Stomach (tissue), 8 donors: ENCODE measurements at regions not wholly inside any gene's neighbourhood (a gene's known extent, or its start where the extent isn't known, plus 50 kb on each side); places are given as distances from the start of the nearest gene placed in this dataset.

Experiments used
- DNase-seq, 2 donors: peaks; one replicate each; pipeline versions ENCODE4 v3.0.0 to v3.0.0-alpha.2; 2013 to 2019
- H3K27ac ChIP-seq, 5 donors: fragments of 200-600 bp in 4 of 5; sonication (generic) in 4 of 5; one replicate each; pipeline ENCODE4 v1.5.1; 2013 to 2019; ENCODE audit warnings: mild to moderate bottlenecking in 1 of 5, moderate library complexity in 1 of 5
- H3K27me3 ChIP-seq, 3 donors: fragments of 200-600 bp; sonication (generic); one replicate each; pipeline ENCODE4 v1.5.1; 2017 to 2019; ENCODE audit warnings: mixed run types in 1 of 3
- H3K36me3 ChIP-seq, 4 donors: fragments of 200-600 bp; sonication (generic); 1 replicate in 3 of 4; 2 replicates in 1 of 4; pipeline ENCODE4 v1.5.1; 2016 to 2019
- H3K4me1 ChIP-seq, 4 donors: fragments of 200-600 bp; sonication (generic); one replicate each; pipeline ENCODE4 v1.5.1; 2016 to 2019
- H3K4me3 ChIP-seq, 4 donors: fragments of 200-600 bp; sonication (generic) in 3 of 4; one replicate each; pipeline ENCODE4 v1.5.1; 2016 to 2019; ENCODE audit warnings: mild to moderate bottlenecking in 1 of 4
- H3K9me3 ChIP-seq, 4 donors: fragments of 200-600 bp; sonication (generic); one replicate each; pipeline ENCODE4 v1.5.1; 2016 to 2019
- CTCF ChIP-seq, 7 experiments: fragments of 450-650 bp in 4 of 7; fragments of 200-600 bp in 3 of 7; sonication (generic) in 3 of 7; IDR thresholded peaks; one replicate each; pipeline ENCODE4 v1.5.1; 2016 to 2019; ENCODE audit warnings: antibody characterized with exemption in 7 of 7, control low read depth in 2 of 7, mild to moderate bottlenecking in 1 of 7
- EP300 ChIP-seq: sonication (generic); formaldehyde crosslinking; IDR thresholded peaks from one replicate; pipeline ENCODE4 v1.6.1; 2017; ENCODE audit warnings: antibody characterized with exemption
- POLR2A ChIP-seq, 4 donors: fragments of 450-650 bp; IDR thresholded peaks; one replicate each; pipeline ENCODE4 v1.6.1; 2016; ENCODE audit warnings: antibody characterized with exemption in 4 of 4, control low read depth in 2 of 4, mild to moderate bottlenecking in 1 of 4, moderate library complexity in 1 of 4
- POLR2AphosphoS5 ChIP-seq, 3 donors: sonication (generic); formaldehyde crosslinking; IDR thresholded peaks; one replicate each; pipeline ENCODE4 v1.6.1; 2016; ENCODE audit warnings: antibody characterized with exemption in 3 of 3
- WGBS, 5 donors: extraction: QIAGEN DNeasy Blood & Tissue Kit in 3 of 5; methylation state at CpG; one replicate each; pipeline versions ENCODE4 v1.1.5 to v1.1.7; 2013 to 2018; 5-methylcytosine and 5-hydroxymethylcytosine counted together
- intact Hi-C: fragments of 100-400 bp; cut with DNase I; formaldehyde crosslinking; loops from one replicate; pipeline ENCODE4 v1.15.1; 2023; ENCODE audit warnings: low total_unique reads
- donor health status: healthy with polysubstance abuse.
- donor health status: Bipolar disorder and iron deficiency.
- donor health status: healthy.

DNA sequence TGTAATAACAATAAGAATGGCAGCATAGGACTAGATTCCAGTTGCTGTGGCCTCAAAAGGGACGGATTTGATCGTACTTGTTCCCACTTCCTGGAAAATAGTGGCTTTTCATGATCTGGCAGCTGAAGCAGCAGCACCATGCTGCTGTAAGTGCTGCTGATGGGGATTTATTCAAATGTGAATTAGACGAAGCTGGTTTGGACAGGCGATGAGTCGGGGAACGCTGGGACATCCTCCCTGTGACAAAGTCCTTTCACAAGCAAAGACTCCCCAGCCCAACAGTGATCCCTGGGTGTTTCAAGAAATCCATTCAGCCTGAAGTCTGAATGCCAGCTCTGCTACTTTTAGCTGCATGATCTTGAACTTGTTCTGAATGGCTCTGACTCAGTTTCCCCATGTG lies 88.6 kb upstream of the XYLT1 start:
- DNase-seq = no peak
- no peaks in the 10 kb centered on the region for H3K9me3 ChIP-seq
- no peaks in the 10 kb centered on the region for H3K36me3 ChIP-seq
- intact Hi-C loops = no loop called here
- no peak overlapping the region for H3K27ac ChIP-seq
- no peak overlapping the region for H3K4me3 ChIP-seq
- TF ChIP-seq POLR2A (IDR thresholded peaks at IDR 0.05) (no peak), POLR2AphosphoS5 (IDR thresholded peaks at IDR 0.05) (no peak), CTCF (IDR thresholded peaks at IDR 0.05) (no peak)
- H3K27me3 ChIP-seq = peaks cover 0 to 34% (median 7%) of the 10 kb centered on the region in 3 donors
- H3K4me1 ChIP-seq = no peaks in the 10 kb centered on the region
- 70 to 81% (median 74%) methylated on average over 6 of the region's 6 CpGs for WGBS, 5 donors

DNA sequence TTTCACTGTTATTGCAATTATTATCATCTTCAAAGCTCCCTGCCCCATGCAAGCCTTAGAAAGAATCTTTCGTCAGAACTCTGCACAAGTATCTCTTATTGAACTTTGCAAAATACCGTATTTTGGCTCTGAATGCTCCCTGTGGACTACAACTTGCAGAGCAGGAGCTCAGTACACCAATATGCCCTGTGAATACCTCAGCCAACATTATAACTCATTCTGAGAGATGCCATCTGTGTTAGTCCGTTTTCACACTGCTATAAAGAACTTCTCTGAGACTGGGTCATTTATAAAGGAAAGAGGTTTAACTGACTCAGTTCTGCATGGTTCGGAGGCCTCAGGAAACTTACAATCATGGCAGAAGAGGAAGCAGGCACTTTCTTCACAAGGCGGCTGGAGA lies 87.2 kb upstream of the XYLT1 start:
- WGBS, 5 donors = 56 to 75% (median 68%) methylated on average over 5 of the region's 5 CpGs
- Histone ChIP-seq H3K4me1 (no peaks in the 10 kb centered on the region), H3K9me3 (no peaks in the 10 kb centered on the region), H3K27ac (no peak overlapping the region), H3K36me3 (no peaks in the 10 kb centered on the region), H3K27me3 (peaks cover 0 to 39% (median 7%) of the 10 kb centered on the region in 3 donors), H3K4me3 (no peak overlapping the region)
- intact Hi-C loops = no loop called here
- no peak for TF ChIP-seq CTCF (IDR thresholded peaks at IDR 0.05)
- no peak for TF ChIP-seq POLR2AphosphoS5 (IDR thresholded peaks at IDR 0.05)
- no peak for TF ChIP-seq EP300
- no peak for TF ChIP-seq POLR2A (IDR thresholded peaks at IDR 0.05)
- no peak for DNase-seq

DNA sequence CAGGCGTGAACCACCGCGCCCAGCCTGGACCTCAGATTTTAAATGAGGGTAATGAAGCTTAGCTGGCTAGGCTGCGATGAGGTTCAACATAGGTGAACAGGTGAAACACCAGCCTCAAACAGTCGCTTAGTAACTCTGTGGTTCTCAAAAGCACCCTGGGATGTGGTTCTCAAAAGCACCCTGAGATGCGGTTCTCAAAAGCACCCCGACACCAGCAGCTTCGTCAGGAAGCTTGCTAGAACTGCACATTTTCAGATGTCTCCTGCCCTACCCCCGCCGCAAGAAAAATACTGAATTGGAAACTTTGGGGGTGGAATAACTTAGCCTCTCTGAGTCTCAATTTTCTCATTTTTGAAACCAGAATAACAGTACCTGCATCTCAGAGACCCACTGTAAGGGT lies 86.7 kb upstream of the XYLT1 start:
- Histone ChIP-seq H3K4me1 (no peaks in the 10 kb centered on the region), H3K9me3 (no peaks in the 10 kb centered on the region), H3K36me3 (no peaks in the 10 kb centered on the region), H3K27me3 (peaks cover 0 to 35% (median 7%) of the 10 kb centered on the region in 3 donors), H3K4me3 (no peak overlapping the region), H3K27ac (no peak overlapping the region)
- no peak for DNase-seq
- TF ChIP-seq POLR2A (IDR thresholded peaks at IDR 0.05) = no peak
- no peak for TF ChIP-seq EP300
- no peak for TF ChIP-seq CTCF (IDR thresholded peaks at IDR 0.05)
- TF ChIP-seq POLR2AphosphoS5 (IDR thresholded peaks at IDR 0.05) = no peak
- intact Hi-C loops = no loop called here
- WGBS, 5 donors = 85 to 93% (median 89%) methylated on average over 10 of the region's 10 CpGs

DNA sequence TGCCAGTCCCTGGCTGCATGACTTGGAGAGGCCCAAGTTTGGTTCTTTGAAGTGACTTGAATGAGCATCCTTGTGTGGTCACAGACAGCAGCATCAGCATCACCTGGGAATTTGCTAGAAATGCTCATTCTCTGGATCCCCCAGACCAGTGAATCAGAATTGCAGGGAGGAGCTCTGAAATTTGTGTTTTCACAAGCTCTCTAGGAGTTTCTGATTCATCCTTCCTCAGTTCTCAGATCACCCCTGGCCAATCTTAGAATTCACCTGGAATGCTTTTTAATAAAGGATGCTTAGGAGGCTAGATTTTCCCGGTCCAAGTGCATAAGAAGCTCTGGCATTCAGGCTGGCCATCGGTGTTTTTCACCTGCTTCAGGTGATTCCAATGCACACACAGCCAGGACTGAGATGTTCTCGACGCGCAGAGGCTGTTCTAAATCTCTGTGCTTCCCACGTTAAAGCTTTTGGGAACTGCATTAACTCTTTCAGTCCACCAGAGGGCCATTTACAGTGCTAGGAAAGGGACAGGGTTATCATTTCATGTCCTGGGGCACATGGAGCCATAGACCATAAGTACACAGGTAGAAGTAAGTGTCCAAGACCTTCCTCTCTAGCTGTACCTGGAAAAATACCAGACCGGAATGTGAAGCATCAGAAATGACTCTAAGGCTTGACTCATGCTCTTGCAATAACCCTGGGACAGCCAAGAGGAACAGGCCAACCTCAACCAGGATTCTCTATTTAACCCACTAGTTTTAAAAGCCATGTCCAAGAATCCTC lies 85.7 kb upstream of the XYLT1 start:
- TF ChIP-seq CTCF (IDR thresholded peaks at IDR 0.05) (peak in 4 of 7 experiments; percentile 19 to 39 (median 30)), EP300 (no peak)
- 24 to 33% (median 28%) methylated on average over 7 of the region's 7 CpGs for WGBS, 5 donors

More for the DNA sequence above, 85.7 kb upstream of the XYLT1 start:
- intact Hi-C loops = no loop called here
- peaks cover 0 to 25% (median 4%) of the 10 kb centered on the region in 3 donors for H3K27me3 ChIP-seq
- no peaks in the 10 kb centered on the region for H3K36me3 ChIP-seq
- H3K27ac ChIP-seq = no peak overlapping the region
- DNase-seq = peak in 1 of 2 donors; percentile 11
- no peak overlapping the region for H3K4me3 ChIP-seq
- no peaks in the 10 kb centered on the region for H3K4me1 ChIP-seq
- H3K9me3 ChIP-seq = no peaks in the 10 kb centered on the region
